ENCODE measurements at regions not wholly inside any gene's neighbourhood (a gene's known extent, or its start where the extent isn't known, plus 50 kb on each side); places are given as distances from the start of the nearest gene placed in this dataset.

DNA sequence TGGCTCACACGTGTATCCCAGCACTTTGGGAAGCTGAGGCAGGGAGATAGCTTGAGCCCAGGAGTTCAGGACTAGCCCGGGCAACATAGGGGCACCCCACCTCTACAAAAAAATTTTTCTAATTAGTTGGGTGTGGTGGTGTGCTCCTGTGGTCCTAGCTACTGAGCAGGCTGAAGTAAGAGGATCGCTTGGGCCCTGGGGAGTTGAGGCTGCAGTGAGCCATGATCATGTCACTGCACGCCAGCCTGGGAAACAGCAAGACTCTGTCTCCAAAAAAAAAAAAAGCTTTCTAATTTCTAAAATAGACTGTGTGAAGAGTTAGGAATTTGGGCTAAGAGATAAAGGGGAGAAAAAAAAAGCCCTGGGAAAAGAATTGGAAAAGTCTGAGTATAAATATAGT, 51.9 kb upstream of the NAB1 start (continued):
- TF ChIP-seq POU5F1 (IDR thresholded peaks at IDR 0.05; ENCODE audit: low read depth, low read length): no peak
- no peak for TF ChIP-seq SIN3A (conservative IDR thresholded peaks at IDR 0.05 in 1 of 2, IDR thresholded peaks at IDR 0.05 in 1 of 2; ENCODE audit: low read depth in 1 of 2, low read length in 2 of 2)
- no peak for TF ChIP-seq SUZ12 (IDR thresholded peaks at IDR 0.05; ENCODE audit: low read length)

Measured in H1 (cell line).